ENCODE measurements at regions not wholly inside any gene's neighbourhood (a gene's known extent, or its start where the extent isn't known, plus 50 kb on each side); places are given as distances from the start of the nearest gene placed in this dataset.
A peak's percentile ranks its signal among the peaks of the same experiment; 100 is the strongest.

DNA sequence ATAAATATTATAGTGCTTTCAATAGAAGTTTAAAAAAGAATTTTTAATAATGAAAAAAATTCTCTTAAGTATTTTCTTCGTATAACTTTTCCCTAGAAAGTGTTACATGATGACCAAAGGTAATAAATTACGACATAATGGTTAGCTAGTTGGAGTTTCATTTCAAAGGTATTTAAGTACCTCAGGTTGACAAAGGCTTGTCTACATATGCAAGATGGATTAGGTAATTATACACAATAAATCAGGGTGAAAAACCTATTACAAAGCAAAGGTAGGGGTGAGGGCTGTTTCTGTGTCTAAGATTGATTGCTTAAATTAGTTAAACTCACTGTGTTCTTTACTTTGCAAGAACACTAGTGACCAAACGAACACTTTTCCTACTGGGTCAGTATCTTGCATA lies 508.5 kb upstream of the FAT1 start:
- no peak for DNase-seq

- peak in 1 of 56 donors; percentile 0 for DNase-seq
Observed at GRCh38 chr4:187232796-187233195, 509.1 kb upstream of the FAT1 start.

DNA sequence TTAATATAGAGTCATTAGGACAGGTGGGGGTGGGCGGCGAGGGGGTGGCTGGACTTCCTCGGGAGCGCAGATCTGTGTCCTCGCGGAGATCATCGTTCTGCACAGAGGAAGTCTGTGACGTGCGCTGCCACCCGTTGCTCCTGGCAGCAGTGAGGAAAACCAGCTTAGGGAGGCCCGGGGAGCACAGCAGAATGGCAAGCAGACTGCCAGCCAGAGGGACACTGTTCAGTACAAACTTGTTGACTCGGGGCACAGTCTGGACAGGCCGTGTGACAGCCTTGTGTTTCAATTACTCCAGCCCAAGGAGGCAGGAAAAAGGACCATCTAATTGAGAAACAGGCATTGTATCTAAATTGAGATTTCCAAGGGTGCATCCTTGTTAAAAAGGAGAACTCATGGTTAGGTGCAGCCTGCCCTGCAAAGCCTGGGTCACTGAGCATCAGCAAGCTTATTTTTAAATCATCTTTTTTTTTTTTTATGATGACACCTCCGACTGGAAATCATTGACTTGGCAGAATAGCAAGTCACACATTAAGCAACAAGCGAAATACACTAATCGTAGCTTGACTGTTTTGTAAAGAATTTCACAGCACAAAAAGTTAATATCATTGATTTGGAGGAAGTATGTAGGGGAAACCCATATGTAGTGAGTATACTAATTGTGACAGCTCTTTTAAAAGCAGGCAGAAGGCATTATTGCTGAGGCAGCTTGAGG lies 512.0 kb upstream of the FAT1 start:
- DNase-seq: peak in 47 of 56 donors; percentile 1 to 73 (median 25)

DNA sequence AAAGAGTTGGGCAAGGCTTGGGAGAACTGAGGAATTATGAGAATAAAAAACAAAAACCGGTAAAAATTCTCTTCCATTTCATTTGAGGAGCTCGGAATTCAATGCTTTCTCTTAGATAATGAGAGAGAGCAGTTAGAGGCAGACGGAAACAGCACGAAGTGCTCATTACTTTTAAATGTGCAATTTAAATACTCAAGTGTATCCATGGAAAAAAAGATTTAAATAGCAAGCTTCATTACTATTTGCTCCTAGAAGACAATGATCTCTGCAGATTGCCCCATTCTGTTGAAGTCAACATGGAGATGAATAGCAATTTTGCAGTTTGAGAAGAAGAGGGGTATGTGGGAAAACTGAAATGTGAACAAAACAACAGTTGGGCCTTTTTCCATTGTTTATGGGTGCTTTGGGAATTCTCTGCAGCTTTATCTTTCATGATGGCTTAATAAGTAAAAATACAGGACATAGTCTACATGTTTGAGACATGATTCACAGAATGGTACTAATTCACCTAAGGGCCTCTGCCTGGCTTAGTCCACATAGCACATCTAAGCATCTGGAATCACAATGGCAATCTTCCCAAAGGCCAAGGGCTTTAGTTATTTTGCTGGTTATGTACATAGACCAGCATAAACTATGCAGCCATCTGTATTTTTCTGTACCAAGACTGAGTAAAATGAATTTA lies 512.7 kb upstream of the FAT1 start:
- no peak for DNase-seq

DNA sequence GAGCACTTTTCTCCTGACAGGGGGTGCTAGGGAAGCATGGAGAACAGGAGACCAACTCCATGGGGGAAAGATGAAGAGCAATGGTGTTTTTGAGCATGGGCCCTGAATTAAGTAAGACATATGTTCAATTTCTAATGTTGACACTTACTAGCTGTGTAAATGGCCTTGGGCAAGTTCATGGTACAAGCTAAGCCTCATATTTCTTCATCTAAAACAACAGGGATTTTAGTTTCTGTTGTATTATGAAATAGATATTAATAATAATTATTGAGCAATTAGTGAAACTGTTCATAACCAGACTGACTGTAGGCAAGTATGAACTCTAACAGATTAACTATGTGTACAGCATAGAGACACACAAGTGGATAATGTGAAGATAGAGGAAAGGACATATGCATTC lies 515.0 kb upstream of the FAT1 start:
- DNase-seq: no peak

GRCh38 chr4:187251896-187252295 lies 528.2 kb upstream of the FAT1 start:
- DNase-seq: no peak

- DNase-seq: no peak
Observed at GRCh38 chr4:187256897-187257296, 533.2 kb upstream of the FAT1 start.

DNA sequence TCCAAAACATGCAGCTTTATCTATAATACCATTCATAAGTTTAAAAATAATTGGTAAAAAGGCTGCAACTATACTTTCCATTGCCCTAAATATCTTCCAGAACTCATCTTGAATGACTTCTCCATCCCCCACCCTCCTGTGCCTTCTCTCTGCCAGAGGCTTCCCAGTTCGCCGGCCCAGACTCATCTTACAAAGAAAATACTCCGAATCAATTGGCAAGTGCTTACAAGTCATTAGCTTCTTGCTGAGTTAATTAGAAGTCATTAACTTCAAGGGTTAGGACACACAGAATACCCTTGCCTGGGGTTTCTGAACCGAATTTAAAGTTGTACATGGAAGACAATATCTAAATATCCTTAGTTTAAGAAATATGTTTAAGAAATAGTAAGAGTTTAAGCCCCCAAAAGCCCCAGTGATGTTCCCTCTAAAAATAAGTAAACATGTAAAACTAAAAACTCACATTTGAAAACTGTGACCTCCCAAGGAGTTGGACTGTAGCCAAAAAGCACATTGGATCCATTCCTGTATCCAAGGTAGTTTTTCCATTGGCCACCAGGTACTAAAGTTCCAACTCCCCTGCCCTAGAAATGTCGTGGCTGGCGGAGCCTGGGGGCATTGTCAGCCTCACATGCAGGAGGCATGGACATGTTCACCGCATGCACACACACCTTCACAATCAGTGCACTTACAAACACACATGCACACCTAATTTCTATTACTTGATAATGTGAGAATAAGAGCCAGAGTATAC lies 535.2 kb upstream of the FAT1 start:
- no peak for DNase-seq

DNA sequence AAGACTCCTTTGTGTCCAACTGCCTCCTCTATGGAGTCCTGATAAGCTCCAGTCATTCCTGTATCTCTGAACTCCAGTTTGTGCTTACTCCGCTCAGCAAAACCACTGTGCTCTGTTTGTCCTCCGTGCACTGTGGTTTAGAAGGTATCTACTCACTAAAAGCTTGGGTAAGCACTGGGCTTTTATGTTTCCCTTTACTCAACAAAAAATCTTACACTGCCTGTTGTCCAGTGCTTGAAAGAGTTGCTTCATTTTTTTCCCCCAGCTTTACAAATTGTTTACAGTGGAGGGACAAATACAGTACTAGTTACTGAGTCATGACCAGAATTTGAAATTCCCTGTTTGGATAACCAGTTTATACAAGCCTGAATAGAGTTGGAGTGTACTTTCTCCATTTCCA lies 545.3 kb upstream of the FAT1 start:
- DNase-seq: no peak

GRCh38 chr4:187270154-187270553 lies 546.5 kb upstream of the FAT1 start:
- no peak for DNase-seq

GRCh38 chr4:187271848-187272247 lies 548.2 kb upstream of the FAT1 start:
- DNase-seq: no peak

GRCh38 chr4:187274153-187274552 lies 550.5 kb upstream of the FAT1 start:
- DNase-seq: peak in 2 of 56 donors; percentile 1 to 3

- no peak for DNase-seq
Observed at GRCh38 chr4:187276736-187277408, 553.2 kb upstream of the FAT1 start.

DNA sequence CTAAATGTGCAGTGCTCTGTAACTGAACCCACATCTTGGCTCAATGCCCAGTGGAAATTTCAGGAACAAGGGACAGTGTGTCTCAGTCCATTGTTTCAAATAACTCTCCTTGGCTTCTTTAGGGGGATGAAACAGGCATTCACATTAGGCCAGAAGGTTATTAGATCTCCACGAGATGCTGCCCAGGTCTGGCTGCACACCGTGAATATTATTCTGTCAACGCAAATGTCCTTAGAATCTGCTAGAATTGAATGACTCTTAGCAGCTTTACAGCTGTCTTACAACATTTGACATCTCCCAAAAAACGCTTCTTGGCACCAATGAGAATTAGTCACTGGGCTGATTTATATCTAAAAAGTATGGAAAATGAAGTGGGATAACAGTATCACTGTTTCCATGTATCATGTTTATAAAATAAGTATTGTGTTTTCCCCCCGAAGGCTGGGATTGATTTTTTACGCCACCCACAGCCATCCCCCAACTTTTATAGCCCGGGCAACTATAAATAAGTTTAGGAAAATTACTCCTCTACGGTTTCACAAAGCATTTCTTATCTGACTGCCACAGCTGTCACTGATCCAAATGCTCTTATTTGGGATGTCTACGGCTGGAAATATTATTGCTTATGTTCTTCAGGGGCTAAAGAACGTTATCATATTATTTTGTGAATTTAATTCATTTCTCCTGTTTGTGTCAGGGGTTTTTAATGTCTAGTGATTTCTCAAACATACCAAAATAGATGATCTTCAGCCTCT lies 559.7 kb upstream of the FAT1 start:
- DNase-seq: peak in 1 of 56 donors; percentile 21

DNA sequence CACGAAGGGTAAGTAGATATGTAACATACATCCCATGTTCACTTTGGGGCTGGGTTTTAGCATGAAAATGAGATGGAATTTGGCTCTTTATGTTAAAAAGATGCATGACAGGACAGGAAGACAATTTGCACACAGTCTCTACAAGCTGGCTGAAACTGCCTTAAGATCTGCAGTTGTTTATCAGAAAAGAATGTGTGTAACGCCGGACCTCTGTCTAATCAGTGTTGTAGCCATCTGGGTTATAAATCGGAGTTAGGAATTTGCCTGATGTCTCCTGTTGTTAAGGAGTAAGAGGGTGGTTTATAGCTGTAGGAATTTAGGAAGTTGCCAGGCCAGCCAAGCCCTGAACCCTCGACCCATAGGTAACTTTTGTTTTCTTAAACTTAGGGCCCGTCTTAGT lies 562.9 kb upstream of the FAT1 start:
- DNase-seq: no peak

GRCh38 chr4:187289371-187289770 lies 565.7 kb upstream of the FAT1 start:
- DNase-seq: no peak

DNA sequence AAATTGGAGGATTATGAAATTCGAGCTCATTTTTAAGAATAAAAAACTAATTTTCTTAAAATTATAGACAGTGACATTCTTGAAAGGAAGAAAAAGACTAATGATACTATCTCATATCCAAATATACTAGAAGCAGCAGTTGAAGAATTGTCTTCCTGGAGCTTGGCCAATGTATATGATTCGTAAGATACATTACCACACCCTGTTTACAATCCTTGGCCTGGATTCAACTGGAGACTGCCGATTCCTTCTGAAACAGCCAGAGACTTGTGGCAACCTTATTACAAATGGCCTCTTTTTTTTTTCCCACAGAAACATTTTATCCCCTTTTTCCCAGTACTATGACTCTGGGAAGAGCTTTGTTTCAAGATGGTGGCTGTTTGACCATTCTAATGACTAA lies 571.2 kb upstream of the FAT1 start:
- no peak for DNase-seq

- DNase-seq: no peak
Observed at GRCh38 chr4:187301923-187302322, 578.3 kb upstream of the FAT1 start.

GRCh38 chr4:187302457-187303150 lies 578.9 kb upstream of the FAT1 start:
- no peak for DNase-seq

DNA sequence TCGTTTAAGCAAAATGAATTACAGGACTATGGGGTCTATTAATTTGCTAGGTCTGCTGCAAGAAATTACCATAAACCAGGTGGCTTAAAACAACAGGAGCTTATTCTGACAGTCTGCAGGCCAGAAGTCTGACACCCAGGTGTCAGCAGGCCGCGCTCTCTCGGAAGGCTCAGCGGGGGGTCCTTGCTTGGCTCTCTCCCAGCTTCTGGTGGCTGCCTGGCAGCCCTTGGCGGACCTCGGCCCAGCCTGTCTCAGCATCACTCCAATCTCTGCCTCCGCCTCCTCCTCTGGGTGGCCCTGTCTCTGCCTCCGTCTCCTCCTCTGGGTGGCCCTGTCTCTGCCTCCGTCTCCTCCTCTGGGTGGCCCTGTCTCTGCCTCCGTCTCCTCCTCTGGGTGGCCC lies 580.5 kb upstream of the FAT1 start:
- DNase-seq: no peak

DNA sequence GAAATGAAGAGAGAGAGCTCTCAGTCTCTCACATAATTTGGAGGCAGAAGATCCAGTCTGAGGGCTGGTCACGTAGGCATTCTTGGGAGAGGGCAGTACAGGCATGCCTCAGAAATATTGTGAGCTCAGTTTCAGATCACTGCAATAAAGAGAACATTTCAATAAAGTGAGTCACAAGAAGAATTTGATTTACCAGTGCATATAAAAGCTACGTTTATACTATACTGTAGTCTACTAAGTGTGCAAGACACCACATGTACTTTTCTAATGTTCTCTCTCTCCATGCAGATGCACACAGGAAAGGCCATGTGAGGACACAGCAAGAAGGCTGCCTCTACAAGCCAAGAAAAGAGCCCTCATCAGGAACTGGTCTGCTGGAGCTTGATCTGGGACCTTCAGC lies 583.5 kb upstream of the FAT1 start:
- no peak for DNase-seq

Measured in amygdala (tissue), 56 donors.